ENCODE measurements at regions not wholly inside any gene's neighbourhood (a gene's known extent, or its start where the extent isn't known, plus 50 kb on each side); places are given as distances from the start of the nearest gene placed in this dataset.
"Not testable (repeated sequence)": the region's sequence is repeated elsewhere in the genome, so short reads cannot be mapped to it uniquely, and the experiment has no call there.

DNA sequence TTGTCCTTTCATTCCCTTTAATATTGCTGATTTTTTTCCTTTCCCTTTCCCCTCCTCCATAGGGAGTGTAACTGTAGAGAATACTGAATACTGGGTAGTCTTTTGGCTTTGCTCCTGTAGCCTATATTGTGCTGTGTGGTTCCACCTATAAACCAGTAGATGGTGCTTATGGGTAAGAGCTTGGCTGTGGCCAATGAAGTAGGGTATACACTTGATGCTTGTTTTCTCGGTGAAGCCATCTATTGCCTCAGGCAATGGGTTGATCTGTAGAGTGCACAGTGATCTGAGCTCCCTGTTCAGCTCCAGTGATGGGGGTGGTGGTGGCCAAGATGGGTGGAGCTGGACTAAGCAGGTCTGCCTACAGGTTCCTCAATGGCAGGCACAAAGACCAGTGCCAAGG, 203.3 kb upstream of the IMPG1 start:
- peak; percentile 47 for DNase-seq

DNA sequence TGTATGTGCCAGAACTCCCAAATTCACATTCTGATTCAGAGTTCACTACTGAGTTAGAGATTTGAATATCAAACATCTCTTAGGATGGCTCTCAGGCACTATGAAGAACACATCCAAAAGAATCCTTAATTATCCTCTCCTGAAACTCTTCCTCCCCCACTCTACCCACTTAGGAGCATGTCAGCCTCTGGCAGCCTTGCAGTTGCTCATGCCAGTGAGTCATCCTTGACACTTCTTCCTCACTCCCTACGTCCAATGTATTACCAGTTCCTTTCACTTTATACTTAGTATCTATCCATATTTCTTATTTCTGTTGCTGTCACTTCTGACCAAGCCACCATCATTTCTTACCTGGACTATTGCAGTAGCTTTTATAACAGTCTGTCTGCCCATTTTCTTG, 192.0 kb upstream of the IMPG1 start:
- no peak for DNase-seq

DNA sequence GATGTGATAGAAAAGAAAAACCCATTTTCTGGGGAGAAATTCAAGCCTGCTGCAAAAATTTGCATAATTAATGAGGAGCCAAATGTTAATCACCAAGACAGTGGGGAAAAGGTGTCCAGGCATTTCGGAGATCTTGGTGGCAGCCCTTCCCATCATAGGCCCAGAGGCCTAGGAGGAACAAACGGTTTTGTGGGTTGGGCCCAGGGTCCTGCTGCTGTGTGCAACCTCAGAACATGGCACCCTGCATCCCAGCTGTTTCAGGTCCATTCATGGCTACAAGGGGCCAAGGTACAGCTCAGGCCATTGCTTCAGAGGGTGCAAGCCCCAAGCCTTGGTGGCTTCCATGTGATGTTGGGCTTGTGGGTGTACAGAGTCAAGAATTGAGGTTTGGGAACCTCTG, 189.8 kb upstream of the IMPG1 start:
- no peak for DNase-seq

DNA sequence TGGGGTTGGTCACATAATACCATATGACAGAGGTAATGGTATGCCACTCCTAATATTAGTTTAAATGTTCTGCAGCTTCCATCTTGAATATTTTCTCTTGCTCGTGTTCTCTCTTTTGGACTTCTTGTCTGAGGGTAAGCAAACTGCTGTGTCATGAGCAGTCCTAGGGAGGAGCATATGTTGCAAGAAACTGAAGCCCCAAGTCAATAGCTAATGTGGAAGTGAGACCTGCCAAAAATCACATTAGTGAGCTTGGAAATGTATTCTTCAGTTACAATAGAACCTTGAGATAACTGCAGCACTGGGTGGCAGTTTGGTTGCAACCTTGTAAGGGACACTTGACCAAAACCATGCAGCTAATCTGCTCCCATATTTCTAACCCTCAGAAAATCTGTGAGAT, 178.2 kb upstream of the IMPG1 start:
- no peak for DNase-seq

DNA sequence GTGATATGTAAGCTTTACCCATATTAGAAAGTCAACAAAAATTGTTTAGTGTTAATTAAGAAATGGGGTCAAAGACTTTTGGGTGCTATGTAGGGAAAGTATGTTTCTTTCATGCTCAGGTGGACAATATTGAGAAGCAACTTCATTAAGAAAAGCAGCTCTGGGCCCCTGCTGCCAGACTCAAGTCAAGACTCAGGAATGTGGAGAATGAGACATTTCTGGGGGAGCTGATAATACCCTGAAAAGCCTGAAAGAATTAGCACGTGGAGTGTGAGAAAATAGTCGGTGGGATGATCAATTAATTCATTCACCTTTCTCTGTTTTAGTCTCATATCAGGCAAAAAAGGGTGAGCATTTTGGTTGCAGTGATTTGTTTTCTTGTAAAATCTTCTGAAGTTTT, 175.1 kb upstream of the IMPG1 start:
- no peak for DNase-seq

DNA sequence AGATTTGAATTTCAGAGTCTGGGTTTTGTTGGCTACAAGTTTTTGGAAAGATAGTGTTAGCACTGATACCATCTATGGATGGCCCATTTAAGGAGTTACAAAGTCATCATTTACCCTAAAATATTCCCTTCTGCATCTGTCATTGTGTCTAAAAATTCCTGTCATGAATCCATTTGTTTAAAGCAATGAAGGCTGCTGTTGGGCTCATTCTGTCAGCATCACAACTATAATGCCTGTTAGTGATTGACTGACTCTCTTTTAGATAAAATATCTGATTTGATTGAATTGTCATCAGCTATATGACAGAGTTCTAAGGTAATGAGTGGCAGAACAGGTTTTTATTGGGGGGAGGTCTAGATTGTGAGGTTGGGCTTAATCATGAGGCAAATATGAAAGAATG, 167.6 kb upstream of the IMPG1 start:
- no peak for DNase-seq

DNA sequence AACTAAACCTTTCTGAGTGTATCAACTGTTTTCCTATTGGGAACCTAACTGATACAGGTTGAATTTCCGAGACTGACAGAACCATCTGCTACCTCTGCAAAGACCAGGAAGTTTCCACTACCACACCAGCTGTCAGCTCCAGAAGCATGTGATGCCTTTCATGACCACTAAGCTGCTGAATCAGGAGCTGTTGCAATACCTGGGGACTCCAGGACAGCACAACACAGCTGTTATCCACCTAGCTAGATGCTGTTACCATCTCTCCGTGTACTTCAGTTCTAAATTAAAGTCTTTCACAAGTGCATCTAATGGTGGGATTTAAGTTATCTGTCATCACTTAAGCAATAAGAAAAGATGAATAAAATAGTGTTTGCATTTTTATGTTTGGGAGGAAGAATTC, 158.2 kb upstream of the IMPG1 start:
- peak; percentile 48 for DNase-seq

DNA sequence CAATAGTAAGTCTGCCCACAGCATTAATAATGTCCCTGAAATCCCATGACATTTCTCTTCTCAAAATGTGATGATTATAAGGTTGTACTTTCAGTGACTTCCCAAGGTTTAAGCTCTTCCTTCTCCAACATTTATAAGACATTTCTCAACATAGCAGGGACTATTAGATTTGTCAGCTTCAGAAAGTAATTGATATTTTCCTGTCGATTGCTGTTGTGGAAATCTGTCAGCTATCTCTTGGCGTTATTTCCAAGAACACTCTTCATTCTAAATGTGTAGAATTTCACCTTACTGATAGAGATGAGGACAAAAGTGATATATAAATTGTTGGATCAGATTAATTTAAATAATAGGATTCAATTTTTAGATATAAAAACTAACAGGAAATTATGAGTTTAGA, 149.7 kb upstream of the IMPG1 start:
- DNase-seq: no peak

DNA sequence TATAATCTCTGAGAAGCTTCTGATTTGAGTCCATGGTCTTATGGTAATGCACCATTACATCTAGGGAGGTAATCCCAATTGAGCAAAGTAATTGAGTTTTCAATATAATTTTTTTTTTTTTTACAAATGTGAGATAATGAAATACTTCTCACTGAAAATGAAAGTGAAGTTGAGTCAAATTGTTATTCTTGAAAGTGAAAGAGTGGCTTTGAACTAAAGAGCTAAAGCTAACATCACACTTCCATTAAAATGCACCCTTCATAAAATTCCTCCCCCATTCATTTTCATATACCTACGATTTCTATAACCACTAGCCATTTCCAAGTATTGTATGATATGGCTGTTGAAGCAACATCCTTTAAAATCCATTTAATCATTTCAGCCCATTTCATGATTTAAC, 149.1 kb upstream of the IMPG1 start:
- no peak for DNase-seq

DNA sequence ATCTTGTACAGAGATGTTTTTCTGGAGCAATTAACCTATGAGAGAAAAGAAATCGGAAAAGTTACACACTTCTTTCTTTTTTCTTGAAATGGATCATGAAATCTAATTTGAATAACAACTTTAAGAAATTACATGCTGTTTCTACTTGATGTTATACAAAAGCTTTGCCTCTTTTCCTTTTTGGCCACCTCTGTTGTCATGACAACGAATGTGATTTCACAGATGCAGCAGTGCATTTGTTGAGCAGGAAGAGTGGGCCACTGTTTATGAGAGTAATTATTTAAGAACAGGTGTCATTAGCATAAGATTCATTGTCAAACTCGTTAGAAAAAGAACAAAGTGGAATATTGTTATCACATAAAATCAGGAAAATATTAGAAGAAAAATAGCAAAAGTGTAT, 148.3 kb upstream of the IMPG1 start:
- DNase-seq: peak; percentile 42

DNA sequence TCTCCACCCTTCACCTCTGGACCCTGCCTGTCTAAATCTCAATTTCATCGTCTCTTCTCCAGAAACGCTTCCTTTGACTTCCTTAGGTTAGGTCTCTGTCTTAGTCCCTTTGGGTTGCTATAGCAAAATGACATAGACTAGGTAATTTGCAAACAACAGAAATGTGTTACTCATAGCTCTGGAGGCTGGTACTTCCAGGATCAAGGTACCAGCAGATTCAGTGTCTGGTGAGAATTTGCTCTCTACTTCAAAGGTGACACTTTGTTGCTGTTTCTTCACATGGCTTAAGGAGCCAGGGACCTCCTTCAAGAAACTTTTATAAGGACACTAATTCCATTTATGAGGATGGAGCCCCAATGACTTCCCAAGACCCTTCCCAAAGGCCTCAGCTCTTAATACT, 145.1 kb upstream of the IMPG1 start:
- no peak for DNase-seq

DNA sequence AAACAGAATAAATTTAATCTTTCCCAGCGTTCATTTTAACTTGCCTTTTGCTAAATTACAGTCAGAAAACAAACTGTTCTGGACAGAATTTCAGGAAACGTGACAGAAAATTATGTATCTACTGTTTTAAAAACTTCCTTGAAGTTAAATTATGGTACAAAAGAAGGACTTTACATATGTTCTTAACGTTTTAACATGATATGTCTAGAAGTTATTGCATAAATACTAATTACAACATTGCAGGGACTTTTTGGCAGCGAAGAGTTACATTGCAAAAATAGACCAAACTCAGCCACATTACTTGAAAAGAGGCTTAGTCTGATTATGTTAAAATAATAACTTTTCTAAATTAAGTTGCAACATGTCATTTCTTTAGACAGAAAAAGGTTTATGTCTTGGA, 142.1 kb upstream of the IMPG1 start:
- no peak for DNase-seq

DNA sequence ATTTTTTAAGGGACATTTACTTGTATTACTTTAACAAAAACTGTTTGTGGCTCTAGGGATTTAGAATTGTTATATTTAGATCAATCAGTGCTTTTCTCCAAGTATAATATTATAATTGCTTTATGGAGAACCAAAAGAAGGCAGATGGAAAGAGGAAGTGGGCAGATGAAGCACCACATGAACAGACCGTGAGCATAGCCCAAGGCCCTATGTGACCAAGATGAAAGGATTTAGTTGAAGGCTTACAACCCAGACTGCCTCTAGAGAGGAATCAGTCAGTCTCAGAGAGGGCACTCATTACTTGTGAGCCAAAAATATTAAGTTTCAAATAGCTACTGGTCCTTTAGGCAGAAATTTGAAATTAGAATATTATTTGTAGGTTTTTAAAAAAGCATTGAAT, 102.3 kb upstream of the IMPG1 start:
- DNase-seq: no peak

DNA sequence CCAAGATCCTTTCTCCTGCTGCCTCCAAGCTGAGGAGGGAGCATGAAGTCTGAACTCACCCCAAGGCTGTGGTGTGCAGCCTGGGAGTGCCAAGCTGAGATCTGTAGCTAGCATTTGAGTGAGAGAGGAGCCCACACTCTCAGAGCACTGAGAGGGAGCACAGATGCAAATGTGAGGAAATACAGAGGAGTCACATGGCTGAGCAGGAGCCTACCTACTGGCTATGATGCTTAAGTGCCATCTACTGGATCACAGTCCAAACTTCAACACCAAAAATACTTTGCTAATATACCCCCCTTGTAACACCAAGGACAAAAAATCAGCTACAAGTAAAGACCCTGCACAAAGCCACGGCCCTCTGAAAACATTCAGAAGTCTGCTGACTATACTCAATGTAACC, 94.4 kb upstream of the IMPG1 start:
- DNase-seq: peak; percentile 74

DNA sequence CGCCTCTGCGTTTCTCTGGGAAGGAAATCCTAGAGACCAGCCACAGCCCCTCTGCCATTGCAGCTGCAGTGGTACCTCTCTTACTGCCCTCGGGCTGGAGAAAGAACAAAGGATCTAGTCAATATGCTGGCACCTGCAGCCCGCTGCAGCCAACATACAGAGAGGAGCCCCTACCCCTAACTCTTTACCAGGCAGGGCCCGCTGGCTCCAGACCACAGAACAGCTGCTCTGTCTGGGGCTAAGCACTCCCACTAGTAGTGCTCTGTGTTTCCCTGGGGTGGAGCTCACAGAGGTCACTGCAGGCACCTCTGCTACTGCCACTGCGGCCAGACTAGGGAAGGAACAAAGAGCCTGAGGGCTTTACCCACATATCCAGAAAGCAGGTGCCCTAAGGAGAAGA, 93.8 kb upstream of the IMPG1 start:
- DNase-seq: peak; percentile 92

DNA sequence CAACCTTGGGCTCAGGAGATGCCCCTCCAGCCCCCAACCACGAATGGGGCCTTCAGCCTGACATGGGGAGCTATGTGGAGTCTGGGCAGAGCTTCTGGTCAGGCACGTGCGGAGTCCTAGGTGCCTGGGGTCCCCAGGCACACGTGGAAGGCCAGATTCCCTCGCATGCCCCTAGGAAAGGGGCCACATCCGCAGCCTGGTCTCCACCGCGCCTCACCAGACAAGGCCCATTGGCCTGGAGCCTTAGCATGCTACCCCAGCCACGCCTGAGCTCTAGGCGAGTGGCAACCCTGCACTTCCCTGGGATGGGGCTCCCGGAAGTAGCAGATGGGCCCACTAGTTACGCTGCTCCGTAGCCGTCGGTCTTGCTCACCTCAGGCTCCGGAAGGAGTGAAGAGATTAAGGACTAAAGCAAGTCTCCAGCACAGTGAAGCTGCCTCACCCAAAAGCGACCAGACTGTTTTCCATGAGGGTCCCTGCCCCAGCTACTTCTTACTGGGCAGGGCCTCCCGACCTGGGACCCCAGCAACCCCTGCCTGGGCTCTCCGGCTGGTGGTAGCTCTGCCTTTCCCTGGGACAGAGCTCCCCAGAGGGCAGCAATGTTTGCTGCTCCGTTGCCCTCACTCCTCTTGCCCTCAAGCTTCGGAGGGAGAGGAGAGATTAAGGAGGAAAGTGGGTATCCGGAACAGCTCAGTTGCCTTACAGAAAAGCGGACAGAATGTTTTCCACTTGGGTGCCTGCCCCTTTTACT, 93.2 kb upstream of the IMPG1 start:
- DNase-seq: no peak

DNA sequence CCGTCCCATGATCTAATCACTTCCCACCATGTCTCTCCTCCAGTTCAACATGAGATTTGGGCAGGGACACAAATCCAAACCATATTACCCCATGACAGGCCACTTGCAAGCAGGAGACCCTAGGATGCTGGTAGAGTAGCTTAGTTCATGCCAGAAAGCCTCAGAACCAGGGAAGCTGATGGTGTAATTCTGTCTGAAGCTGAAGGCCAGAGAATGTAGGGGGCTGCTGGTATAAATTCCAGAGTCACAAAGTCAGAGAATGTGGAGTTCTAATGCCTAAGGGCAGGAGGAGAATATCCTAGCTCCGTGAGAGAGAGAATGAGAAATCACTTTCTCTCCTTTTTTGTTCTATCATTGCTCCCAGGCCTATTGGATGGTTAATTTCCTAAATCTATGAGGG, 90.3 kb upstream of the IMPG1 start:
- DNase-seq: no peak

DNA sequence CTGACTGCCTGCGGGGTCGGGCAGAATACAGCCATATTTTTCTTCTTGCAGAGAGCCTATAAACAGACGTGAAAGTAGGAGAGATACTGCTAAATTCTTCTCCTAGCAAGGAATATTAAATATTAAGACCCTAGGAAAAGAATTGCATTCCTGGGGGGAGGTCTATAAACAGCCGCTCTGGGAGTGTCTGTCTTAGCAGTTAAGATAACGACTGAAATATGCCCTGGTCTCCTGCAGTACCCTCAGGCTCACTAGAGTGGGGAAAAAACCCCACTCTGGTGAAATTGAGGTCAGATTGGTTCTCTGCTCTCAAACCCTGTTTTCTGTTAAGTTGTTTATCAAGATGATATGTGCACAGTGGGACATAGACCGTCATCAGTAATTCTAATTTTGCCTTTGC, 85.3 kb upstream of the IMPG1 start:
- DNase-seq: not testable (repeated sequence)

DNA sequence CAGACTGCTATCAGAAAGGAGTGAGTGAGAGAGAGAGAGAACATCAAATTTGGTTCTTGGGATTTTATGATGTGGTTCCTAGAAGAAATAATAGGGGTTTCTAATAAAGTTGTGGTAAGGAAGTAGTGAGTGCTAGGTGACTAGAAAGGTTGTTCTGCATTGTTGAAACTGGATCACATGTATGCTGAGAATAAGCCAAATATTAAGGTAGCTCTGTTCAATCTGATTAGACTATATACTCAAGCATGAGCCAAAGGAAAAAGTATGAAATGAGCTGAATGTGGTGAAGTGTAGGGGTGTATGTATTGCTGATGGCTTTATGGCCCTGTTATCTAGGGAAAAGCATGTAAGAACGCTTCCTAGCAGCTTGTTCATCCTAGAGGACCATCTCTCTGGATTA, 63.0 kb upstream of the IMPG1 start:
- no peak for DNase-seq

DNA sequence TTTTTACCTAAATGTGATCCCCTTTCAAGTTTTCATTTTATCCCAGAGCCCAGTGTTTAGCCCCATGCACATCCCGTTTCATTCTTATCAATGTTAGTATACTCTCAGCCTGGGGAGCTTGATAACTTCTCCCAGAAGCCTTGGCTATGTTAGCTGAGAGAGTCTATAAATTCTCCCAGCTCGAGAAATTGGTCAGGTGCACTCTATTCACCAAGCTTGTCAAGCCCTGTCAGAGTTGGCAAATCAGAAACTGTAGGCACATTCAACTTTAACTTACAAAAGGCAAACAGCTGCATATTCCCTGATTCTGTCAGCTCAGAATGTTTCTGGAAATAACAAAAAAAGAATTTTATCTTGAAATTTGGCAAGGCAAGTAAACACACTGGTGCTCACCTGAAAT, 62.2 kb upstream of the IMPG1 start:
- peak; percentile 9 for DNase-seq

DNA sequence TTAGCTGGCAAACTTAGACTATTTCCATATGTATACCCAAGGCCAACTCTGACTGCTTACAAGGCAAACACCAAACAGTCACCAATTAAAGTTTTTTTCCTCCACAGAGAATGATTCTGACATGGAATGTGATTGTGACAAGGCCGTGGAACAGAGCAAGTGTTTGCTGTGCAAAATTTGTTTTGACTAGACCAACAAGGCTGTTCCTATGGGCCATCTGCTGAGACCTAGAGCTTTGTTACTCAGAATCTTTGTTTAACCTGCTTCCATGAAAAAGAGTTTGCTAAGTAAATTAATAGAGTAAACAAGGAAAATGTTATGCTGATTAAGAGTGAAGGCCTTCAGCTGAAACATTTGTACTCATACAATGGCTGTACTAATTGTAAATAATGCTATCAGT, 51.6 kb upstream of the IMPG1 start:
- peak; percentile 93 for DNase-seq
